NCI-H146 (cell line): ENCODE measurements at regions not wholly inside any gene's neighbourhood (a gene's known extent, or its start where the extent isn't known, plus 50 kb on each side); places are given as distances from the start of the nearest gene placed in this dataset.

Source experiments
- DNase-seq: peaks from one replicate; lab custom pipeline; 2025; lab: John Stamatoyannopoulos, UW

DNA sequence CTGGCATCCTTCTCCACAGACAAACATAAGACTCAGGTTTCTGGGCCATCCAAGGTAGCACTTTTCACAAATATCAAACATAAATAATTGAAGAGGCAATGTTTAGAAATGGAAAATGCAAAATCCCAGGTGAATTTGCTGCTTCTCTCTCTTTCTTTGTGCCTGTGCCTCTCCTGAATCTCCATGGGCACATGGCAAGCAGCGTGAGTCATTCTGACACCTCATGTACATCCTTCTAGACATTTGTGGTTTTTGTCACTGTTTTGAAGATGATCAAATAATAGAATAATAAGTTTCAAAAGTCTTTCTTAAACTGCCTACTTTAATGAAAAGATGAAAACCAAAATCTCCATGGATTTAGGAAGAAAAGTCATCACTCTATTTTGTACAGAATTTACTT is 60.3 kb upstream of the RAB11FIP2 start:
- no peak for DNase-seq

DNA sequence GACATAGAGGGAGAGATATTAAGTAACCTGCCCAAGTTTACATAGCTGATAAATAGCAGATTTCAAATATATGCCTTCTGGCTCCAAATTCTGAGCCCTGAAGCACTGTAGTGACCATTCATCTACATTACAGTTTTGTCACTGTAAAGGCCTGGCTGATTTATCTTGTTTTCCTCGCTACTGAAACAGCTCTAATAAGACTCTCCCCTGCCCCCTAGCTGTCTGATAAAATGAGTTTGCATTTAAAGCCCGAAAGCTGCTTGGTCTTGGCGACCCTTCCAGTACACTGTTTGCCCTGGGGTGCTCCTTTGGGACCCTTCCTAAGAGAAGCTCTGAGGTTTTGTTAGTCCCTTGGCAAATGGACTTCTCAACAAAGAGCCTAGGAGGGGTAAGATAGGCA is 59.7 kb upstream of the RAB11FIP2 start:
- no peak for DNase-seq

DNA sequence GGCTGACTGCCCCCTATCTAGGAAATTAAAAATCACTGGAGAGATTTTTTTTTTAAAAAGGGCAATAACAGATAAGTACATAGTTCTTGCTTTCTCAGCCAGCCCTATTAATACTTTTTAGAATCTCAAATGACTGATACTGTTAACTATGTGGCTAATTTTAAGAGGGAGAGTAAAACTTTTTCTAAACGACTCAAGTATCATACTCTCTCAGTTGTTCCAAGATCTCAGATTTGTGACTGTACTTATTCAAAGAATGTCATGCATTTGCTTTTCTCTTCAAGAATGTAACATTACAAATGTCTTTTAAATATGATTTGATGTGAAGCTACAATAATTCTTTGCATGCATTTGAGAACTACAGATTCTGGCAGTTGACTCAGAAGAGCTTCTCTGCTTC is 55.4 kb upstream of the RAB11FIP2 start:
- no peak for DNase-seq

DNA sequence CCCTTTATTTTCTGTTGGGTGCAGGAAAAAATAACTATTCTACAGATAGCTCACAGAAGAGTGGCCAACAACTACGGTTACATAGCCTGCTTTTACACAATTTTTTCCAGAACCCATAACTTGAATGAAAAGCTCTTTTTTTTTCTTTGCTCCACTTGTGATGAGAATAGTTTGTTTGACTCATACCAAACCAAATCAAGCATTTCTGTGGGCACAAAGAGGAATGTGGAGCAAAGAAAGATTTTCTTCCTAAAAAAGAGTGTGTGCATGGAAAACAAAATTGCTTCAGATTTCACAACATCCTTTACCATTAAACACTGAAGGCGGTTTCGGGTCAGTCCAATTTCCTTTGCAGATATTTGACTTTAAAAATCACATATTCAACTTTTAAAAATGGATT is 54.8 kb upstream of the RAB11FIP2 start:
- no peak for DNase-seq
